Thyroid gland (tissue), 4 donors: ENCODE measurements at regions not wholly inside any gene's neighbourhood (a gene's known extent, or its start where the extent isn't known, plus 50 kb on each side); places are given as distances from the start of the nearest gene placed in this dataset.

Source experiments
- POLR2A ChIP-seq, 2 donors: fragments of 450-650 bp; IDR thresholded peaks; one replicate each; pipeline ENCODE4 v1.6.1; 2017; ENCODE audit warnings: antibody characterized with exemption in 2 of 2, mild to moderate bottlenecking in 2 of 2, moderate library complexity in 1 of 2
- TF ChIP-seq, protein P1 (sequence below), 6 experiments: fragments of 200-600 bp in 3 of 6; fragments of 450-650 bp in 3 of 6; sonication (generic) in 3 of 6; IDR thresholded peaks; one replicate each; pipeline ENCODE4 v1.5.1; 2016 to 2019; ENCODE audit warnings: antibody characterized with exemption in 6 of 6, mild to moderate bottlenecking in 2 of 6, inconsistent platforms in 1 of 6, moderate library complexity in 1 of 6

DNA sequence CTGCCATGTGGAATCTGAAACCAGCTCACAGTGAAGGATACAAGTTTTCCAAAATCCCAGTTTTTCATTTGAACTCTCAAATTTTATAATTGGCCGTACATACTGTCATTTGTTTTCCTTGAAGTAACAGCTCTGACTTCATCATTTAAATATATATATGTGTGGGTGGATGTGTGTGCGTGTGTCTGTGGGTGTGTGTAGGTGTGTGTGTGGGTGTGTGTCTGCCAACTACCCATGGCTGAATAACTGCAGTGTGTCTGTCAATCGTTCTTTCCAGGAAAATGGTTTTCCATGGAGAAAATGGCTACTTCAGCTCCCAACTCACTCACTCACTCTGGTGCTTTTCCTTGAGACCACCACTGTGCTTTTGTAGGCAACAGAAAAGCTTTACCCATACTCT is 169.0 kb downstream of the PLPP3 start:
- TF ChIP-seq, protein P1, sequence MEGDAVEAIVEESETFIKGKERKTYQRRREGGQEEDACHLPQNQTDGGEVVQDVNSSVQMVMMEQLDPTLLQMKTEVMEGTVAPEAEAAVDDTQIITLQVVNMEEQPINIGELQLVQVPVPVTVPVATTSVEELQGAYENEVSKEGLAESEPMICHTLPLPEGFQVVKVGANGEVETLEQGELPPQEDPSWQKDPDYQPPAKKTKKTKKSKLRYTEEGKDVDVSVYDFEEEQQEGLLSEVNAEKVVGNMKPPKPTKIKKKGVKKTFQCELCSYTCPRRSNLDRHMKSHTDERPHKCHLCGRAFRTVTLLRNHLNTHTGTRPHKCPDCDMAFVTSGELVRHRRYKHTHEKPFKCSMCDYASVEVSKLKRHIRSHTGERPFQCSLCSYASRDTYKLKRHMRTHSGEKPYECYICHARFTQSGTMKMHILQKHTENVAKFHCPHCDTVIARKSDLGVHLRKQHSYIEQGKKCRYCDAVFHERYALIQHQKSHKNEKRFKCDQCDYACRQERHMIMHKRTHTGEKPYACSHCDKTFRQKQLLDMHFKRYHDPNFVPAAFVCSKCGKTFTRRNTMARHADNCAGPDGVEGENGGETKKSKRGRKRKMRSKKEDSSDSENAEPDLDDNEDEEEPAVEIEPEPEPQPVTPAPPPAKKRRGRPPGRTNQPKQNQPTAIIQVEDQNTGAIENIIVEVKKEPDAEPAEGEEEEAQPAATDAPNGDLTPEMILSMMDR (IDR thresholded peaks at IDR 0.05), result no peak
- TF ChIP-seq POLR2A (IDR thresholded peaks at IDR 0.05), result no peak
